HL-60 (cell line): ENCODE measurements at regions not wholly inside any gene's neighbourhood (a gene's known extent, or its start where the extent isn't known, plus 50 kb on each side); places are given as distances from the start of the nearest gene placed in this dataset.

ENCODE experiments used
- GABPA ChIP-seq: IDR thresholded peaks from 2 replicates; pipeline ENCODE4 v1.6.1; 2012; ENCODE audit warnings: low read depth
- POLR2AphosphoS5 ChIP-seq: IDR thresholded peaks from 2 replicates; pipeline ENCODE4 v1.6.1; 2012; ENCODE audit warnings: low read depth
- SPI1 ChIP-seq: IDR thresholded peaks from 2 replicates; pipeline ENCODE4 v1.6.1; 2012; ENCODE audit warnings: low read depth, mild to moderate bottlenecking, borderline replicate concordance
- TF ChIP-seq, protein P1 (sequence below): IDR thresholded peaks from one replicate; pipeline ENCODE4 v1.5.1; 2011; ENCODE audit warnings: low read length, control low read depth, inconsistent platforms; ENCODE audit not compliant: insufficient read depth
- TF ChIP-seq, protein P2 (sequence below): IDR thresholded peaks from 2 replicates; pipeline ENCODE4 v1.6.1; 2012; ENCODE audit warnings: low read depth; ENCODE audit not compliant: insufficient replicate concordance

DNA sequence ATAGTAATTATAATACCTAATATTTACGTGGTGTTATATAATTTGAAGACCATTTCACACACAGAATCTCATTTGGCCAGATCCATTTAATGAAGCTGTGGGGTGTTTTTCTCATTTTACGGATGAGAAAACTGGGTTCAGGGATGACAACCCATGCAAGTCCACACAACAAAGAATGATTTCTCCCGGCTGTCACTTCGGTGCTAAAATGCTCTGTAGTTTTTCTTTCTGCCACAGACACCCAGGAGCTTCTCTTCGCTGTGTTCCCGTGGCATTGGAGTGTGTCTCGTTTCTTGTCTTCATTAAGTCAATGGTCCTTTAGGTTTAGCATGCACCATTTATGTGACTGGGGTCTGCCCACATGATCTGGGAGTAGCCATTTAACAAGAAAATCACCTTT lies 308.5 kb downstream of the ENC1 start:
- TF ChIP-seq, protein P1, sequence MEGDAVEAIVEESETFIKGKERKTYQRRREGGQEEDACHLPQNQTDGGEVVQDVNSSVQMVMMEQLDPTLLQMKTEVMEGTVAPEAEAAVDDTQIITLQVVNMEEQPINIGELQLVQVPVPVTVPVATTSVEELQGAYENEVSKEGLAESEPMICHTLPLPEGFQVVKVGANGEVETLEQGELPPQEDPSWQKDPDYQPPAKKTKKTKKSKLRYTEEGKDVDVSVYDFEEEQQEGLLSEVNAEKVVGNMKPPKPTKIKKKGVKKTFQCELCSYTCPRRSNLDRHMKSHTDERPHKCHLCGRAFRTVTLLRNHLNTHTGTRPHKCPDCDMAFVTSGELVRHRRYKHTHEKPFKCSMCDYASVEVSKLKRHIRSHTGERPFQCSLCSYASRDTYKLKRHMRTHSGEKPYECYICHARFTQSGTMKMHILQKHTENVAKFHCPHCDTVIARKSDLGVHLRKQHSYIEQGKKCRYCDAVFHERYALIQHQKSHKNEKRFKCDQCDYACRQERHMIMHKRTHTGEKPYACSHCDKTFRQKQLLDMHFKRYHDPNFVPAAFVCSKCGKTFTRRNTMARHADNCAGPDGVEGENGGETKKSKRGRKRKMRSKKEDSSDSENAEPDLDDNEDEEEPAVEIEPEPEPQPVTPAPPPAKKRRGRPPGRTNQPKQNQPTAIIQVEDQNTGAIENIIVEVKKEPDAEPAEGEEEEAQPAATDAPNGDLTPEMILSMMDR = no peak
- TF ChIP-seq GABPA (no peak), POLR2AphosphoS5 (no peak), SPI1 (no peak)
- TF ChIP-seq, protein P2, sequence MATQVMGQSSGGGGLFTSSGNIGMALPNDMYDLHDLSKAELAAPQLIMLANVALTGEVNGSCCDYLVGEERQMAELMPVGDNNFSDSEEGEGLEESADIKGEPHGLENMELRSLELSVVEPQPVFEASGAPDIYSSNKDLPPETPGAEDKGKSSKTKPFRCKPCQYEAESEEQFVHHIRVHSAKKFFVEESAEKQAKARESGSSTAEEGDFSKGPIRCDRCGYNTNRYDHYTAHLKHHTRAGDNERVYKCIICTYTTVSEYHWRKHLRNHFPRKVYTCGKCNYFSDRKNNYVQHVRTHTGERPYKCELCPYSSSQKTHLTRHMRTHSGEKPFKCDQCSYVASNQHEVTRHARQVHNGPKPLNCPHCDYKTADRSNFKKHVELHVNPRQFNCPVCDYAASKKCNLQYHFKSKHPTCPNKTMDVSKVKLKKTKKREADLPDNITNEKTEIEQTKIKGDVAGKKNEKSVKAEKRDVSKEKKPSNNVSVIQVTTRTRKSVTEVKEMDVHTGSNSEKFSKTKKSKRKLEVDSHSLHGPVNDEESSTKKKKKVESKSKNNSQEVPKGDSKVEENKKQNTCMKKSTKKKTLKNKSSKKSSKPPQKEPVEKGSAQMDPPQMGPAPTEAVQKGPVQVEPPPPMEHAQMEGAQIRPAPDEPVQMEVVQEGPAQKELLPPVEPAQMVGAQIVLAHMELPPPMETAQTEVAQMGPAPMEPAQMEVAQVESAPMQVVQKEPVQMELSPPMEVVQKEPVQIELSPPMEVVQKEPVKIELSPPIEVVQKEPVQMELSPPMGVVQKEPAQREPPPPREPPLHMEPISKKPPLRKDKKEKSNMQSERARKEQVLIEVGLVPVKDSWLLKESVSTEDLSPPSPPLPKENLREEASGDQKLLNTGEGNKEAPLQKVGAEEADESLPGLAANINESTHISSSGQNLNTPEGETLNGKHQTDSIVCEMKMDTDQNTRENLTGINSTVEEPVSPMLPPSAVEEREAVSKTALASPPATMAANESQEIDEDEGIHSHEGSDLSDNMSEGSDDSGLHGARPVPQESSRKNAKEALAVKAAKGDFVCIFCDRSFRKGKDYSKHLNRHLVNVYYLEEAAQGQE = no peak
